NCI-H82 treated with DMSO at 0.1 percent for 48 hours (cell line): ENCODE measurements at regions not wholly inside any gene's neighbourhood (a gene's known extent, or its start where the extent isn't known, plus 50 kb on each side); places are given as distances from the start of the nearest gene placed in this dataset.

ENCODE experiments used
- DNase-seq: peaks from one replicate; lab custom pipeline; 2025; ENCODE audit not compliant: unreplicated experiment; lab: John Stamatoyannopoulos, UW

GRCh38 chr15:47885920-47886319 is 168.6 kb downstream of the SEMA6D start:
- no peak for DNase-seq

GRCh38 chr15:47887241-47887800 is 170.0 kb downstream of the SEMA6D start:
- DNase-seq, result no peak

GRCh38 chr15:47888385-47889100 is 171.2 kb downstream of the SEMA6D start:
- DNase-seq, result no peak

GRCh38 chr15:47890397-47891150 is 173.3 kb downstream of the SEMA6D start:
- no peak for DNase-seq

DNA sequence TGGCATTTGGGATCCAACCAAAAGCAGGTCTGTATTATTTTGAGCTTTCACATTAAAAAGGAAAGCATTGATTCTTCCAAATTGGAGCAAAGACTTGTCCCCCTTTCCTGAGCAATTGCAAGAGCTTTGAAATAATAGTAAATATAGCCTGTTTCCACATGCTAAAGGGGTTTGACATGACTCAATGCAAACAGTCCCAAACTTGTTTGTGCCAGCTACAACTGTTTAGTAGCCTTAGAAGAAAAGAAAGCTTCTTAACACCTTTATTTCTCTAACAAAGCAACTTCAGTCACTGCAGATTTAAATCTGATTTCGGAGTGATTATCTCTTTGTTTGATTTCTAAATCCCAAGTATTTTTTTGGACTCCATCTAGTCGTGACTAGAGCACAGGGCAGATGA is 180.2 kb downstream of the SEMA6D start:
- no peak for DNase-seq

- no peak for DNase-seq
Observed at GRCh38 chr15:47900751-47901150, 183.4 kb downstream of the SEMA6D start.

DNA sequence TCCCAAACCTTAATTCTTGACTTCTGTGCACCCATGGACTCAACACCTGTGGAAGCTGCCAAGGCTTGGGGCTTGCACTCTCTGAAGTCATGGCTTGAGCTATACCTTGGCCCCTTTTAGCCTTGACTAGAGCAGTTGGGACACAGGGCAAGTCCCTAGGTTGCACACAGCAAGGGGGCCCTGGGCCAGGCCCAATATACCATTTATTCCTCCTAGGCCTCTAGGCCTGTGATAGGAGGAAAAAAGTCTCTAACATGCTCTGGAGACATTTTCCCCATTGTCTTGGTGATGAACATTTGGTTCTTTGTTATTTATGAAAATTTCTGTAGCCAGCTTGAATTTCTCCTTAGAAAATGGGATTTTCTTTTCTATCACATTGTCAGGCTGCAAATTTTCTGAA is 186.1 kb downstream of the SEMA6D start:
- no peak for DNase-seq

GRCh38 chr15:47908486-47908885 is 191.2 kb downstream of the SEMA6D start:
- DNase-seq, result no peak

DNA sequence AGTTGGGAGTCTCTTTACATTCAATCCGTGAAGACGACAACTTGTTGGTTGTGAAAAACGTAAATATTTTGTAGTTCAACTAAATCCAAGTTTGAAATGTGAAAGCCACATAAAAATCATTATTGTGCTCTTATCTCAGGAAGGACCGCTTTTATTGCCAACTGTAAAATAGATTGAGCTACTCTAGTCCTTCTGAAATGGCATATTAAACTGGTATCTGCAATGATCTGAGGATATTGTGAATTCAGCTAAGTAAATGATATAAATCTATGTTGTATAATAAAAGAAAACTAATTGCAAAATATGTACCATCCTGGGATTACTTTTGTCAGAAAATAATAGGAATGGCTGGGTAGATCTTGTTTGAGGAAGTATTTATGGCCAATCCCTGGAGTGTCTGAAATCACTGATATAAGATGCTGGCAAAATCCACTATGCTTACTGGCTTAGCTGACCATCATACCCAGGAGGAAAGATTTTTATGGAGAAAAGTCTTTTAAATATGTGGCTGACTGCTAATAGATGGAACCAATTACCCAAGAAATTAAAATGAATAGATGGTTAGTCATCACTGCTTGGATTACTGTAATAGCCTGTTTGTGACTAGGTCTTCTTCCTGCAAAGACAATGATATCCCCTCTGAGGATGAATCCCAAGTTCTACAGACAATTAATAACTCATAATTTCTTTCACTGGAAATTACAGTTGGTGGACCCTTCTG is 191.8 kb downstream of the SEMA6D start:
- no peak for DNase-seq

DNA sequence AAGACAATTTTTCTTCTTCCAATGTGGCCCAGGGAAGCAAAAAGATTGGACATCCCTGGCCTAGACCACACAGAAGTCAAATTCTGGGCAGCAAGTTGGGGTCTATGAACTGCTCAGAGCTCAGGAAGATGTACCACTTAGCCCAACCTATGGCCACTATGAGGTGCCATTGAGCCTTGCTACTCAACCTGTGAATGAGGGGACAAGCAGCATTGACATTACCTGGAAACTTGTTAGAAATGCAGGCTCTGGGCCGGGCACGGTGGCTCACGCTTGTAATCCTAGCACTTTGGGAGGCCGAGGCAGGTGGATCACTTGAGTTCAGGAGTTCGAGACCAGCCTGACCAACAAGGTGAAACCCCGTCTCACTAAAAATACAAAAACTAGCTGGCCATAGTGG is 195.6 kb downstream of the SEMA6D start:
- DNase-seq, result peak; percentile 30

GRCh38 chr15:47917881-47918280 is 200.6 kb downstream of the SEMA6D start:
- DNase-seq, result no peak

- no peak for DNase-seq
Observed at GRCh38 chr15:47918877-47919276, 201.6 kb downstream of the SEMA6D start.

GRCh38 chr15:47924381-47924780 is 196.4 kb upstream of the SLC24A5 start:
- no peak for DNase-seq

- DNase-seq, result no peak
Observed at GRCh38 chr15:47929138-47929803, 191.5 kb upstream of the SLC24A5 start.

- no peak for DNase-seq
Observed at GRCh38 chr15:47932261-47932660, 188.5 kb upstream of the SLC24A5 start.

DNA sequence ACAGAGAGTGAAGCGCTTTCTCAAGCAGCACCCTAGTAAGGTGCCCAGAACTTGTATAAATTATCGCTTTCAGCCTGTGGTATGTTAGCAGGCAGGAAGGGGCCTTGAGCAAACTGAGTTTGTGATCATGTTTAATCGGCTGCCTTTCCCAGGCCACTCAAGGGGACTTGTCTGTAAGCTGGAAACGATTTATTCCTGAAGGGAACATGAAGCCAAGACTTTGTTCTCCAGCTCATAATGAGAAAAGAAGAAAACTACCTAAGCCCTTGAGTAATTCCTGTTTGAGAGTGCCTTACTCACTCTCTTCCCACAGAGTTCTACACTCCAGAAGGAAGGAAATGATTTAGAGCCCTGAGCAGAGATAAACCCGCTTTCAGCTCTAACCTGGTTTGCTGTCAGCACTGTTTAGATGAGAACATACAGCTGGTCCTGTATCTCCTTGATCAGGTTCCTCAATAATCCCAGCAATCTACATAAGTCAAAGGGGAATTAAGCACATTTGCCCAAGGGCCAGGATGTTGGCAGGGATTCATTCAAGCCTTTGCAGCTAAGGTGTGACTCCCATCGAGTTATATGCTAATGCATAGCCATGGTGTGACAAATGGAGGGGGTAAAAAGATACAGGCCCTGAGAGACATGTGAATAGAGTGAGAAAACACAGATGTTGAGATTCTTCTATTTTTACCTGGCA is 187.7 kb upstream of the SLC24A5 start:
- no peak for DNase-seq

DNA sequence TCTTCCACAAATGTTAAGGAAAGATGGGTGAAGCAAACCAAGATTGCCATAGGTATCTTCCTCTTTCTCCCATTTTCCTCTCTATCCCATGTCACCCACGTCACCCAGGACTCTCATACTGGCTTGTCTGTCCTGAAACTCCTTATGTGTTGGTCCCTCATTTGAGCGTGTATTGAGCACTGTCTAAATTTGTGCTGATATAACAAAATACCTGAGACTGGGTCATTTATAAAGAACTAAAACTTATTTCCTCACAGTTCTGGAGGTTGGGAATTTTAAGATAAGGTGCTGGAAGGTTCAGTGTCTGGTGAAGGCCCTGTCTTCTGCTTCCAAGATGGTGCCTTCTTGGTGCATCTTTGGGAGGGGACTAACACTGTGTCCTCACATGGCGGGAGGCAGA is 186.9 kb upstream of the SLC24A5 start:
- no peak for DNase-seq

DNA sequence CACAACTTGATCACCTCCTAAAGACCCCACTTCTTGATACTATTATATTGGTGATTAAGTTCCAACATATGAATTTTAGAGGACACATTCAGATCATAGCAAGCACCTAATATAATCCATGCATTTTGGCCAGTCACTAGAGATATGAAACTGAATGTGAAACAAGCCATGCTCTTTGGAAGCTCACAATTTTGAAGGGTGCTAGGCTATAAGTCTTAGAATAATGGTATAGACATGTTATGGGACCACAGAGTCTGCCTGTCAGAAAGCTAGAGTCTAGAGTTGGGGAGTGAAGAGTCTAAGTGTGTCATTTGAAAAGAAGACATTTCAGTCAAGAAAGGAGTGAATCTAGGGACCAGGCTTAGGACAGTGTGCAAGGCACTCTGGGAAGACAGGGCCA is 186.4 kb upstream of the SLC24A5 start:
- DNase-seq, result no peak

DNA sequence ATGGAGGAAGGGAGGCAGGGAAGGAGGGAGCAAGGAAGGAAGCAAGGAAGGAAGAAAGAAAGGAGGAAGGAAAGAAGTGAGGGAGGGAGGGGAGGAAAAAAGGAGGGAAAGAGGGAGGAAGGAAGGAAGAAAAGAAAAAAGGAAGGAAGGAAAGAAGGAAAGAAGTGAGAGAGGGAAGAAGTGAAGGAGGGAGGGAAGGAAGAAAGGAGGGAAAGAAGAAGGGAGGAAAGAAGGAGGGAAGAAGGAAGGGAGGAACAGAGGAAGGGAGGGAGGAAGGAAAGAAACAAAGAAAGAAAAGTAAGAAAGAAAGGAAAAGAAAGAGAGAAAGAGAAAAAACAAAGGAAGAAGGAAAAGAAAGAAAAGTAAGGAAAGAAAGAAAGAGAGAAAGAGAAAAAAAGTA is 183.0 kb upstream of the SLC24A5 start:
- DNase-seq, result no peak

DNA sequence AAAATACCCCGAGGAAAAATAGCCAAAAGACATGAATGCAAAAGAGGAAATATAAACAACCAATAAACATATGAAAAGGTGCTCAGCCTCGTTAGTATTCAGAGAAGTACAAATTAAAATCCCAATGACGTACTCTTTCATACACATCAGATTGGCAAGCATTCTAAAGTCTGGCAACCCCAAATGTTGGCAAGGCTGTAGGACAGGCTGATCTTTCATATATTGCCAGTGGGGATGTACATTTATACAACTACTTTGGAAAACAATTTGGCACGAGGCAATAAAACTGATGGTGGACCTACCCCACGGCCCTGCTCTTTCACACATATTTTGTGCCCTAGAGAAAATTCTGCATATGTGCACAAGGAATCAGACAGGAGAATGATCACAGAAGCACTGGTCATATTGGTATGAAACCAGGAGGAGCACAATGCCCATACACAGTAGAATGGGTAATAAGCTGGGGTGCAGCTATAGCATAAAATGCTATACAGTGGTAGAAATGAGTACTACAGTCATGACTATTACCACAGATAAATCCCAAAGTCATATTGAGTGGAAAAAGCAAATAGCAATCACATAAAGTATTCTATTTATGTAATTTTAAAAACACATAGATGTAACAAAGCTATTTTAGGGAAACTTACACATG is 176.0 kb upstream of the SLC24A5 start:
- DNase-seq, result no peak
